Left ventricle myocardium superior (tissue), 1 donor: ENCODE measurements at regions not wholly inside any gene's neighbourhood (a gene's known extent, or its start where the extent isn't known, plus 50 kb on each side); places are given as distances from the start of the nearest gene placed in this dataset.
"Not testable (repeated sequence)": the region's sequence is repeated elsewhere in the genome, so short reads cannot be mapped to it uniquely, and the experiment has no call there.

Experiments used
- ATAC-seq: fragments of 200-7000 bp; cut with Tn5 transposase; one replicate; pipeline ENCODE4 v1.9.1; 2020; ENCODE audit warnings: mild to moderate bottlenecking, moderate library complexity
- DNase-seq: peaks from one replicate; pipeline ENCODE4 v3.0.0-alpha.2; 2020
- intact Hi-C: fragments of 100-400 bp; cut with micrococcal nuclease; formaldehyde crosslinking; loops from one replicate; pipeline ENCODE4 v1.11.0; 2022
- donor health status: DM: no; HTN: yes; CAD: no; lungs with severe emphysema.

DNA sequence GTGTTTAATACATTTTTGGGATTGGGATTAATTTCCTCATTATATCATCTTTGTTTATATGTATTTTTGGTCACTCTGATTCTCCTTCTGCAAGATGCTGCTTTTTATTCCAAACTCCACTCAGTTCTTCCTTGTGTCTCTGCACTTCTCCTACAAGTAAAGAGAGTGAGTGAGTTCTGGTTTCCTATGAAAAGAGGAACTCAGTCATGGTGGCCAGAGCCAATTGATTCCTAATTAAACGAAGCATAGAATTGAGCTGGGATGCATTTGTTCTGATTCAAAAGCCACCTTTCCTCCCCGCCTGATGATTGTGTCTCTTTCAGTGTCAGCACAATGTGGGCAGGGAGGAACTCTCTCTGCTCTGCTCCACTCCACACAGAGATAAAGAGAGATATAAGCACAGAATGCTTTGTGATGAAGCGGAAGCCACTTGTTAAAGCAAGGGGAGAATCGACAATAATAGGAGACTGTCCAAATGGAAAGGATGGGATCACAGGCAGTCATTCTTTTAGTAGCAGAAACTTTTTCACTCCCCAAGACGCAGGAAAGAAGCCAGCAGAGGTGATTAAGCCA, 121.3 kb upstream of the GOT2 start:
- DNase-seq = no peak
- no peak for ATAC-seq
- intact Hi-C loops = no loop called here

DNA sequence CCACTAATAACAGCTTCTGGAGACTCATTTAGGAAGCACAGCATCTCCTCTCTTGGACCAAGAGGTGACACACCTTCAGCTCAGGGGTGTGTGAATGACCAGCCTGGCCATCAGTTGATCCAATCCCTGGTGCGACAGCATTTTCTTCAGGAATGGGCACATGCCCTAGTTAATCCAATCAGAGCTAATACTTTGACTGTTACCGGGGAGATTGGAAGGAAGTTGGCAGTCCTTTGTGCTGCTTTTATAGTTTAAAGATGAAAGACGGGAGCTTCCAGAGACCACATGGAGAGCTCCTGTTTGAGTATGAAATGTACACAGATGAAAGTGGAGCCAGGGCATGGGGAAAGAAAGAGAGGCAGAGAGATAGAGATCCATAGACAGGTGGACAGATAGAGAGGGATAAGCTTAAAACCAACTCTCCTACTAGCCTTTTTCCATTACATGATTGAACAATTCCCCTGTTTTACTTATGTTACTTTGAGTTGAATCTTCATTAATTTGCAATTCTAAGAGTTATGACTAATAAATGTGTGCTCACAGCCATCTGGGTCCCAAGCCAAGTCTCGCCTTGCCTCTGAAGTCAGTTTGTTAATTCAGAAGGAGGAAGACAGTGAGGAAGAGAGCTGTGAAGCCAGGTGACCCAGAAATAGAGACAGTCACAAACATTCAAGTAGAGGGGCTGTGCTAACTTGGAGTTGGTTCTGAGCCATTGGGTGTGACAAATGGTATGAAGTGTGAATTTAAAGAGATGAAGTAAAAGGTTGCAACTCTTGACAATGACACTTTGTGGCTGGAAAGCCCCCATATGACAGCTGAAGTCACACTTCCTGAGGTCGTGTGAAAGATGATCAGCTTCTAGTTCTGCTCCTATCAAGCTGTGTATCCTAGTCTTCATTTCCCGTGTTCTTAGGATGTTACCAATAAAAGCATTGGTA, 120.0 kb upstream of the GOT2 start:
- no peak for ATAC-seq
- no peak for DNase-seq
- intact Hi-C loops = no loop called here

DNA sequence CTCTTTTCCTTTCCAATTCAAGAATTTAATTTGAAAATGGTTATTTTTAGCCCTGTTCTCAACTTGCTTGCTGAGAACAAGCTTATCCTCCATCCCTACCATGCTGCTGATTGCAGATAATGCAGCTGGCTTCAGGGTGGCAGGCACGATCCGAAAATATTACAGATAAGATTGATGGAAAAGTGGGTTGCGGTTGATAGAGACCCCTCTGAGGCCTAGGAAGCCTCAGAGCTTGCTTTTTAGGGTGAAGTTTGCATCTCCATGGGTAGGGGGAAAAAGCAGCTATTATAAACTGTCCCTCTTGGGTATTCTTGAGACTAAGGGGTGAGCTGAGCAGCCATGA, 116.5 kb upstream of the GOT2 start:
- ATAC-seq (no peak), DNase-seq (no peak)
- intact Hi-C loops = no loop called here

DNA sequence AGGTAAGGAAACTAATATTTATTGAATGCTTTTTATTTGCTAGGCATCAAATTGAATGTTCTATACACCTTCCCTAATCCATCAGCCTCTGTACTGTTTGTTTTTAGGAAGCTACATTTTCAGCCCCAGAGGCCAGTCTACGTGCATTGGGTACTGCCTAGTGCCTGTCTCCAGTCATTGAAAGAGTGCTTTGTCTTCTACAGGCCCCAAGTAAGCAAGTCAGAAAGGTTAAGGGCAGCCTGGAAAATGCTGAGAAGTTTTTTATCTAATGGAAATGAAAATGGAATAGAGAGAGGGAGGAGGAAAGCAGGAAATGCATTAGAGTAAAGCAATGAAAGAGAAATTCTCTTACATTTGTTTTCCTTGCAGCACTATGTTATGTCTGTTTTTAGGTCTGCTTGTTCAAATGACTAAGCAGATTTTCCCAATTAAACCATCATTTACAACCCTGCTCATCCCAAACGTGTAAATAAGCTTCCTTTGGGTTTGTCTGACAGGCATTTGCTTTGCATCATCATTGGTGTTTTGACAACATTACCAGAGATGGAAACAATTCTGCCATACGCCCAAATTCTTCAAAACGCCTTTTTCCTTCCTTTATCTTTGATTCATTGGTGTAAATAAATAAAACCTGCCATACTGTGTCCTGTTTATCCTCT, 116.0 kb upstream of the GOT2 start:
- DNase-seq (no peak), ATAC-seq (no peak)
- intact Hi-C loops = no loop called here

DNA sequence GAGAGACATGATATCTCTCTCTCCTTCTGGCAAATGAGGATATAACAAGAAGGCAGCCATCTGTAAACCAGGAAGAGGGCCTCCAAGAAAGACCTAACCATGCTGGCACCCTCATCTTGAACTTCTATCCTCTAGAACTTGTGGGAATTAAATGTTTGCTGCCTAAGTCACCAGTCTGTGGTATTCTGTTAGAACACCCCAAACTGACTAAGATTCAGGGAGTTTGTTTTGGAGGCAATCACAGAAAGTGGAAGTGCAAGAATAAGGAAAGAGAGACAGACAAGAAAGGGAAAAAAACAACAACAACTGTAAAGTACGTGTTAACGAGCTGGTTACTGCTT, 114.5 kb upstream of the GOT2 start:
- no peak for DNase-seq
- ATAC-seq = no peak
- intact Hi-C loops = no loop called here

DNA sequence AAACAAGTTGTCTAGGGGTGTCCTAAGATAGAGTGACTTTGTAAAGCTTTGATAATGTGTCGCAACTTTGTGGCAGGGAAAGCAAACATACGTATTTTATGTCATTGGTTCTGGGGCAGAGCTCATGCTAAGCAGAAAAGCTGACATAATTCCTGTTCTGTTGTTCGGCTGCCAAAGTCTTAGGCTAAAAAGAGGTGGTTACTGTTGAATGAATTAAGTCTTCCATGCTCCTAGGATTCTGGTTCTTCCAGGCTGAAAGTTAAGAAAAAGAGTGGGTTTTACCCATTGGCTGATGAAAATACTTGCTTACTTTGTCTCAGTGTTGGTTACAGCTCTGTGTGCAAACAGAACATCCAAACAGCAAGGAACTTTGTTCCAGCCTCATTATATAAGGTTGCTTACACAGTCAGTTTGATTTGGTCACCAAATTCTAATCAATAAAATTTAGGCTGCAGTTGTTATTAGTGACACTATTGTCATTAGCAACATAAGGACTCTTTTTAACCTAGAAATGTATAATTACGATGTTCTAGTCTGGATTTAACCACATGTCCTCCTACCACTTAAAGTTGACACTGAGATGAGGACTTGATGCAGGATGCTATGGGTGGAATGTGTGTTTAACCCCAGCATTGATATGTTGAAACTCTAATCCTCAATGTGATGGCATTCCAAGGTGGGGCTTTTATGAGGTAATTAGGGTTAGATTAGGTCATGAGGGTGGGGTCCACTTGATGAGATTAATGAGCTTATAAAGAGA, 114.0 kb upstream of the GOT2 start:
- intact Hi-C loops = no loop called here
- DNase-seq (no peak), ATAC-seq (no peak)

DNA sequence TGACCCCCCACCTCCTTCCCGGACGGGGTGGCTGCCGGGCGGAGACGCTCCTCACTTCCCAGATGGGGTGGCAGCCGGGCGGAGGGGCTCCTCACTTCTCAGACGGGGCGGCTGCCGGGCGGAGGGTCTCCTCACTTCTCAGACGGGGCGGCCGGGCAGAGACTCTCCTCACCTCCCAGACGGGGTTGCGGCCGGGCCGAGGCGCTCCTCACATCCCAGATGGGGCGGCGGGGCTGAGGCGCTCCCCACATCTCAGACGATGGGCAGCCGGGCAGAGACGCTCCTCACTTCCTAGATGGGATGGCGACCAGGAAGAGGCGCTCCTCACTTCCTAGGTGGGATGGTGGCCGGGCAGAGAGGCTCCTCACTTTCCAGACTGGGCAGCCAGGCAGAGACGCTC, 112.1 kb upstream of the GOT2 start:
- DNase-seq, ATAC-seq, intact Hi-C loops: not testable (repeated sequence)

DNA sequence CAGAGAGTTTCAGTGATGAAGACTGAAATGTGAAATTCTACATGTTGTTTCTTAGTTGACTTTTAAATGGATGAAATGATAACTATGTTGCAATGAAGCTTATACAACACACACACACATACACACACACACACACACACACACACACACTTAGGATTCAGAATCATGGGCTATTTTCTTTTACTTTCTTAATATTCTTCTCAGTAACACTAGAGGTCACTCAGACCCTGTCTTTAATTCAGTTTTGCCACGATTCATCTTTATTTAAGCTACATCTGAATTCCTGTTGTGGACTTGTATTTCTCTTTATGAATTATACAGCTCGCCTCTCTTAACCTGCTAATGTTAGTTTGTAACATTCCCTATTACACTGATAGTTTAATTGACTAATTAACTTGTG, 109.6 kb upstream of the GOT2 start:
- DNase-seq = no peak
- no peak for ATAC-seq
- intact Hi-C loops = no loop called here

DNA sequence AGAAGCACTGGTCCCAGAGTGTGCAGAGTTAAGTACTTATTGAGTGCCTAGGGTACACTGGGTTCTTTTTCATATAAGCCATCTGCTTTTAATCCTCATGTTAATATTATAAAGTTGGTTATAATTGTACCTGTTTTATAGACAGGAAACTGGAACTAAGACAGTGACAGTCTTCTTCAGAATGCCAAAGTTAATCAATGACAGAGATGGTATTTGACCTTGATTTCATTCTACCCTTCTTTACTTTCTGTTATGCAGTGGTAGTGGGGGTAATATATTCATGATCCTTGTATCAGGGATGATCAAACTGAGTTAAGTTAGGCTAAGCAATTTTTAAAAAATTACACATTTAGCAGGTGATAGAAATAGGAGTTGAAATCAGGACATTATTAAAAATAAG, 108.6 kb upstream of the GOT2 start:
- intact Hi-C loops = no loop called here
- ATAC-seq (no peak), DNase-seq (no peak)

DNA sequence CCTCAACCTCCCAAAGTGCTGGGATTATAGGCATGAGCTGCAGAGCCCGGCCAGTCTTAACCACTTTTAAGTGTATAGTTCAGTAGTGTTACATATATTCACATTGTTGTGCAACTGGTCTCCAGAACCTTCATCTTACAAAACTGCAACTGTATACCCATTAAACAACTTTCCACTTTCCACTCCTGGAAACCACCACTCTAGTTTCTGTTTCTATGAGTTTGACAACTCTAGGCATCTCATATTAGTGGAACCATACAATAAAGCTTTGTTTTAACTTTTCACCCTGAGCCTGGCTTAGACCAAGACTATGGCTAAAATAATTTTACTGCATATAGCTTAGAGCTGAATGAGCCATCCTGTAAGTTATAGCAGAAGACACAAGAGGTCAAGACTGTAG, 108.0 kb upstream of the GOT2 start:
- intact Hi-C loops = no loop called here
- no peak for DNase-seq
- no peak for ATAC-seq

DNA sequence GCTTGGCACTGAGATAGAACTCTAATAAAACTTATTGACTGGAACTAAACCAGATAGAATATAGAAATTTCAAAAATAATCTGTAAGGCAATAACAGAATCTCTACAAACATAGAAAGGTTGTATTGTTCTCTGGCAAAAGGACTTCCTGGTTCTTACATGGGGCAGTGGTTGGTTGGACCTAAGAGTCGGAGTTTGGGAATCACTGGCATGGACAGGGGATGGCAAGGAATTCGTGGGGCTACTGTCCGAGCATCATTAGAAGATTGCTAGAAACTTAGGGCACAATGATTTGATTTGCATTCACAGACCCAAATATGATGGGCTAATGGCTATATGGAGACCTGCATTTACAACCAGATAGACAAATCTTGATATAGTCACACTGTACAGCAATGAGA, 103.8 kb upstream of the GOT2 start:
- intact Hi-C loops = no loop called here
- ATAC-seq (no peak), DNase-seq (no peak)

DNA sequence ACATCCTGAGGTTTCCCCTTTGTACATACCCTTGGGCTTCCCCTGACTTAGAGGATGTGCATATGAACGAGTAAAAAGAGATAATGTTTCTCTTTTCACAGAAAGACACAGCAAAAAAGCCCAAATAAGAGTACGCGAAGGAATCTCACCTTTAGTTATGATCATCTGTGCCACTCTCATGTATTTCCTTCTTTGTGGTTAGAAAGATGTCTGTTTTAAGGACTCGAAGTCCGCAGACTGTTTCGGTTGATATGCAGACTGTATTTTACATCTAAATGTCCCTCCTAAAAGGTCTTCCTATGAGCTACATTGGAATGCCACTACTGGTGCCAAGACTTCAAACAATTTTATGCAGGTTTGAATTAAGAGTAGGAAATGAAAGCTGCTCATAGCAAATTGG, 102.3 kb upstream of the GOT2 start:
- ATAC-seq = no peak
- DNase-seq = no peak
- intact Hi-C loops = no loop called here

DNA sequence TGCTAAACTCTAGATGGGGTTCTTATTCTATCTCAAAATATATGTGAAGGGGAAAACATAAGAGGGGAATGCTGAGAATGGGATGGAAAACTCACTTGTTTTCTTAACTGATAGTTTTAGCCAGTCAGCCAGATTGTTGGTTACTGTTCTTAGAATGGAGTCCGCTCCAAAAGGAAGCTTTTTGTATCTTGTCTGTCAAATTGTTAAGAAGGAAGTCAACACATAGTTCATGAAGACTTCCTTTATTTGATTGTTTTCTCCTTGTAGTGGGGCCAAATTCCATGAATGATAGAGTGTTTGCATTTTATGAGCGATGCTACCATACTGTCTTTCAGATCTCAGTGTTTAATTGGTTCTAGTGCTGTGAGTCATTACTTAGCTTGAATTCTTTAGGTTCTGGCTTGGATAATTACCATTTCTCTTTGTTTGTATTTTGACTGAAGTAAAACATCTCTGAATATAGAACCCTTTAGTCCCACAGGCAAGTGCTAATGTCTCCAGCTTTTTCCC, 98.3 kb upstream of the GOT2 start:
- intact Hi-C loops = no loop called here
- ATAC-seq (no peak), DNase-seq (no peak)

DNA sequence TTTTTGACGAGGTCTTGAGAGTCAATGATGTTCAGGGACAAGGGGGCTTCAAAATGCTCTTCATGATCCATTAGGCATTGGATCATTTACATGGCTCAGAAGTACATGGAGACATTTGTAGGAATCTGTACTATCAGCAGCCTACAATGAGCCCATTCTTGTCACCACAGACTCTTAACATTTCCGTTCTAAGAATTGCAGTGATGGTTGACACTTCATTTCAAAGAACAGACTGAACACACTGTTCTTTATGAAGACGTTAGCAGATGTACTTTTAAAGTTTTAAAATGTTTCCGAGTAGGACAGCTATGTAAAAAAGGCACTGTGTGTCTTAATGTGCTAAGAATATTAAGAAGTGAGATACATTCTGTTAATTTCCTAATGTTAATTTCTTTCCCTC, 97.3 kb upstream of the GOT2 start:
- no peak for DNase-seq
- intact Hi-C loops = no loop called here
- no peak for ATAC-seq

DNA sequence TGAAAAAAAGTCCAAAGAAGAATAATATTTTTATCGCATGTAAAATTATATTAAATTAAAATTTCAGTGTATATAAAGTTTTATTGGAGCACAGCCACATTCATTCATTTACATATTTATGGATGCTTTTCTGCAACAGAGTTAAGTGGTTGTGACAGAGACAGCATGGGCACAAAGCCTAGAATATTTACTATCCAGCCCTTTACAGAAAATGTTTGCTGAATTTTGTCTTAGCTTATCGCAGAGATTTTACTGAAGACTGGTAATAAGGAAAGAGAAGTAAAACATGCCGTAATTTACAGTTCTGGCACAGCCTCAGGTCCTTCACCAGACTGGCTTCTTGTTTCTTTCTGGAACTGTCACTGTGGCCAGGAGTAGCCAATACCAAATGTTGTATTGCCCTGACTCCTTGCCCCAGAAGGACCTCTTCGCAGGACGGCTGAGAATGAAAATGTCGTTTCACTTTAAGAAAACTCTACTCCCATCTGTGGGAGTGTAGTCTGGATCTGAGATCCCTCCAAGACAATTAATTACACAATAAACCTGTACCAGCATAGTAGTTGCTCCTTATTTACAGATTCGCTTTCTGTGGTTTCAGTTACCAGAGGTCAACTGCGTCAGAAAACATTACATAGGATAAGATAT, 94.9 kb upstream of the GOT2 start:
- ATAC-seq = no peak
- intact Hi-C loops = no loop called here

DNA sequence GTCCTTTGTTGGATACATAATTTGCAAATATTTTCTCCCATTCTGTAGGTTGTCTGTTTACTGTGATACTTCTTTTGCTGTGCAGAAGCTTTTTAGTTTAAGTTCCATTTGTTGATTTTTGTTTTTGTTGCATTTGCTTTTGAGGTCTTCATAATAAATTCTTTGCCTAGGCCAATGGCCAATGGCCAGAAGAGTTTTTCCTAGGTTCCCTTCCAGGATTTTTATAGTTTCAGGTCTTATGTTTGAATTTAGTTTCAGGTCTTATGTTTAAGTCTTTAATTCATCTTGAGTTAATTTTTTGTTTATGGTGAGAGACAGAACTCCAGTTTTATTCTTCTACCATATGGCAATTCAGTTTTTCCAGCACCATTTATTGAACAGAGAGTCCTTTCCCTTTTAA, 90.1 kb upstream of the GOT2 start:
- no peak for DNase-seq
- ATAC-seq = no peak
- intact Hi-C loops = no loop called here

More for the DNA sequence above, 94.9 kb upstream of the GOT2 start:
- DNase-seq = no peak

DNA sequence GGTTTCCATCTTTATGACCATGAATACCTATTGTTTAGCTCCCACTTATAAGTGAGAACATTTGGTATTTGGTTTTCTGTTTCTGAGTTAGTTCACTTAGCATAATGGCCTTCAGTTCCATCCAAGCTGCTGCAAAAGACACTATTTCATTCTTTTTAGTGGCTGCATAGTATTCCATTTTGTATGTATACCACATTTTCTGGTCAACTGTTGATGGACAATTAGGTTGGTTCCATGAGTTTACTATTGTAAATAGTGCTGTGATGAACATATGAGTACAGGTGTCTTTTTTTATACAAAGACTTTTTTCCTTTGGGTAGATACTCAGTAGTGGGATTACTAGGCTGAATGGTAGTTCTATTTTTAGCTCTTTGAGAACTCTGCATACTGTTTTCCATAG, 87.8 kb upstream of the GOT2 start:
- DNase-seq (no peak), ATAC-seq (no peak)
- intact Hi-C loops = no loop called here

DNA sequence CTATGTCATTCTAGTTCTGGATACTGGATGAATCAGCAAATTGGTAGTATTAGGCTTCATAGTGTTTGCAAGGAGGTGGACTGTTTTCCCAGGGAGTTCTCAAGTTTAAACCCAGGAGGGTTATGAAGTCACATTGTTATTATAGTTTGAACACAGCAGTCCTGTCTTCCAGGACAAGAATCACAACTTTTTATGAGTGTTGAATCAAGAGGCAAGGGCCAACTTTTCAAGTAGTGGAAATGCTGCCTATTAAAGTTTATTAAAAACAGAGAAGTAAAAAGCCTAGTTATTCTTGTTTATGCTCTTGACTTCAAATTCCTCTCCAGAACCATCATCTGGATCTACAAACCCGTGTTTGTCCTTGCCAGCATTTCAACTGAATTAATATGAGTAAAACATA, 86.3 kb upstream of the GOT2 start:
- no peak for DNase-seq
- no peak for ATAC-seq
- intact Hi-C loops = no loop called here

DNA sequence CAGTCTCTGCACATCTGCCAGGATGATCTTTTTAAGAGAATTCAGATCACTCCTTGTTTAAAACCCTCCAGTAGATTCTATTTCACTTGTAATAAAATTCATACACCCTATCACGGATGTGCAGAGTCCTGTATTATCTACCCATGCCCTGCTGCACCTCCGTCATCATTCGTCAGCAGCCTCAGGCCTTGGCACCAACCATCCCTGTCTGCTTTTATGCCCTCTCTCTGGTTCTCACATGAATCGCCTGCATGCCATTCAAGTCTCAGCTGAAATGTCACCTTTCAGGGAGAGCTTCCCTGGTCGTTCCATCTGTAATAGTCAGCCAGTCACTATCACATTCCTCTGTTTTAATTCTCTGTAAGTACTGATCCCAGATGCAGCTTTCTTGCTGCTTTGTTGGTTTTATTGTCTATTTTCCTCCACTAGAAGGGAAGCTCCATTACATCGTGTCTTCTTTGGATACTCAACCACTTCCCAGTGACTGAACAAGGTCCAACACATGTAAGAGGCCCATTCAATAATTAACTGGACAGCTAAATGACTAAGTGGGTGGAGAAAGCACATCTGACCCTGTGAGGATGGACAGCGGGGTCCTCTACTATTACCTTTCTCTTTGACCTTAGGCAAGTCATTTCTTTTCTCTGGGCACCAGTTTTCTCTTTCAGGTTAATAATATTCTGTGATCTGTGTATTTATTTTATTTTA, 81.2 kb upstream of the GOT2 start:
- intact Hi-C loops = no loop called here
- peak; percentile 60 for ATAC-seq
- no peak for DNase-seq
